ENCODE measurements at regions not wholly inside any gene's neighbourhood (a gene's known extent, or its start where the extent isn't known, plus 50 kb on each side); places are given as distances from the start of the nearest gene placed in this dataset.

DNA sequence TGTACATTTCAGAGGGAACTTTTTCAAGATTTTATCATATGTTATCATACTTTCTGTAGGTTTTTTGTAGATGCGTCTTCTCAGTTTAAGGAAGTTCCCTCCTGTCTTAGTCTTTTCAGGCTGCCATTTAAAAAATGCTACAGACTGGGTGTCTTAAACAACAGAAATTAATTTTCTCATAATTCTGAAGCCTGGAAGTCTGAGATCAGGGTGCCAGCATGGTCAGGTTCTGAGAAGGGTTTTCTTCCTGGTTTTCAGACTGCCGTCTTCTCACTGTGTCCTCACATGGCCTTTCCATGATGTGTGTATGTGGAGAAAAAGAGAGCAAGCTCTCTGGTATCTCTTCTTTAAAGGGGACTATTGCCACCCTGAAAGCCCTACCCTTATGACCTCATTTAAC is 189.9 kb upstream of the SOX2 start (continued):
- TF ChIP-seq NR2F2 (IDR thresholded peaks at IDR 0.05) (no peak), HNF4A (conservative IDR thresholded peaks at IDR 0.05) (no peak), YY1 (IDR thresholded peaks at IDR 0.05) (no peak)
- TF ChIP-seq, protein P1, sequence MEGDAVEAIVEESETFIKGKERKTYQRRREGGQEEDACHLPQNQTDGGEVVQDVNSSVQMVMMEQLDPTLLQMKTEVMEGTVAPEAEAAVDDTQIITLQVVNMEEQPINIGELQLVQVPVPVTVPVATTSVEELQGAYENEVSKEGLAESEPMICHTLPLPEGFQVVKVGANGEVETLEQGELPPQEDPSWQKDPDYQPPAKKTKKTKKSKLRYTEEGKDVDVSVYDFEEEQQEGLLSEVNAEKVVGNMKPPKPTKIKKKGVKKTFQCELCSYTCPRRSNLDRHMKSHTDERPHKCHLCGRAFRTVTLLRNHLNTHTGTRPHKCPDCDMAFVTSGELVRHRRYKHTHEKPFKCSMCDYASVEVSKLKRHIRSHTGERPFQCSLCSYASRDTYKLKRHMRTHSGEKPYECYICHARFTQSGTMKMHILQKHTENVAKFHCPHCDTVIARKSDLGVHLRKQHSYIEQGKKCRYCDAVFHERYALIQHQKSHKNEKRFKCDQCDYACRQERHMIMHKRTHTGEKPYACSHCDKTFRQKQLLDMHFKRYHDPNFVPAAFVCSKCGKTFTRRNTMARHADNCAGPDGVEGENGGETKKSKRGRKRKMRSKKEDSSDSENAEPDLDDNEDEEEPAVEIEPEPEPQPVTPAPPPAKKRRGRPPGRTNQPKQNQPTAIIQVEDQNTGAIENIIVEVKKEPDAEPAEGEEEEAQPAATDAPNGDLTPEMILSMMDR (IDR thresholded peaks at IDR 0.05; ENCODE audit: low read depth, low read length, missing input control), result no peak

DNA sequence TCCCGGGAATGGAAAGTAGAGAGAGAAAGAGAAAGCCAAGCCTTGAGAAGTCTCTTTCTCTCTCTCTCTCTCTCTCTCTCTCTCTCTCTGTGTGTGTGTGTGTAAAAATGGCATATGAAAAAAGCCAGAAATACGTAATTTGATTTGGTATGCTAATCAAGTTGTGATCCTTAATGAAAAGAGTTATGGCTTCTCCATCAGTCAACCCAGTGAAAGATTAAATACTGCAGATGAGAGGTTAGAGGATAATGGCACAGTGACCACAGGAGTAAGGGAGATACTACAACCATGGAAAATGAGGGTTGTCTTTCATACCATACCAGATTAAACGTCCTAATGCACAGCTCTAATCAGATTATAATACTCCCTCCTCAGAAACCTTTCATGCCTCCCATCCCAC is 193.5 kb upstream of the SOX2 start:
- H3K9ac ChIP-seq (ENCODE audit: low read depth in 1 of 2, low read length in 2 of 2), result no peak overlapping the region
- DNase-seq (ENCODE audit: low spot score), result no peak
- H3K27me3 ChIP-seq (ENCODE audit: control insufficient read depth in 4 of 4, insufficient read depth in 4 of 4, low read length in 3 of 4), result no peaks in the 10 kb centered on the region
- H3K27ac ChIP-seq (ENCODE audit: low read depth in 1 of 2, low read length in 2 of 2), result no peak overlapping the region
- TF ChIP-seq FOXA2 (IDR thresholded peaks at IDR 0.05), result no peak
- TF ChIP-seq, protein P2, sequence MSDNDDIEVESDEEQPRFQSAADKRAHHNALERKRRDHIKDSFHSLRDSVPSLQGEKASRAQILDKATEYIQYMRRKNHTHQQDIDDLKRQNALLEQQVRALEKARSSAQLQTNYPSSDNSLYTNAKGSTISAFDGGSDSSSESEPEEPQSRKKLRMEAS (IDR thresholded peaks at IDR 0.05), result no peak
- TF ChIP-seq RAD21 (IDR thresholded peaks at IDR 0.05), result no peak
- TF ChIP-seq FOXA1 (IDR thresholded peaks at IDR 0.05), result no peak
- TF ChIP-seq, protein P3, sequence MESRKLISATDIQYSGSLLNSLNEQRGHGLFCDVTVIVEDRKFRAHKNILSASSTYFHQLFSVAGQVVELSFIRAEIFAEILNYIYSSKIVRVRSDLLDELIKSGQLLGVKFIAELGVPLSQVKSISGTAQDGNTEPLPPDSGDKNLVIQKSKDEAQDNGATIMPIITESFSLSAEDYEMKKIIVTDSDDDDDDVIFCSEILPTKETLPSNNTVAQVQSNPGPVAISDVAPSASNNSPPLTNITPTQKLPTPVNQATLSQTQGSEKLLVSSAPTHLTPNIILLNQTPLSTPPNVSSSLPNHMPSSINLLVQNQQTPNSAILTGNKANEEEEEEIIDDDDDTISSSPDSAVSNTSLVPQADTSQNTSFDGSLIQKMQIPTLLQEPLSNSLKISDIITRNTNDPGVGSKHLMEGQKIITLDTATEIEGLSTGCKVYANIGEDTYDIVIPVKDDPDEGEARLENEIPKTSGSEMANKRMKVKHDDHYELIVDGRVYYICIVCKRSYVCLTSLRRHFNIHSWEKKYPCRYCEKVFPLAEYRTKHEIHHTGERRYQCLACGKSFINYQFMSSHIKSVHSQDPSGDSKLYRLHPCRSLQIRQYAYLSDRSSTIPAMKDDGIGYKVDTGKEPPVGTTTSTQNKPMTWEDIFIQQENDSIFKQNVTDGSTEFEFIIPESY (IDR thresholded peaks at IDR 0.05), result no peak
- no peak for TF ChIP-seq RXRA (IDR thresholded peaks at IDR 0.05)
- no peak for TF ChIP-seq GABPA (IDR thresholded peaks at IDR 0.05 in 1 of 2, conservative IDR thresholded peaks at IDR 0.05 in 1 of 2)
- TF ChIP-seq, protein P4, sequence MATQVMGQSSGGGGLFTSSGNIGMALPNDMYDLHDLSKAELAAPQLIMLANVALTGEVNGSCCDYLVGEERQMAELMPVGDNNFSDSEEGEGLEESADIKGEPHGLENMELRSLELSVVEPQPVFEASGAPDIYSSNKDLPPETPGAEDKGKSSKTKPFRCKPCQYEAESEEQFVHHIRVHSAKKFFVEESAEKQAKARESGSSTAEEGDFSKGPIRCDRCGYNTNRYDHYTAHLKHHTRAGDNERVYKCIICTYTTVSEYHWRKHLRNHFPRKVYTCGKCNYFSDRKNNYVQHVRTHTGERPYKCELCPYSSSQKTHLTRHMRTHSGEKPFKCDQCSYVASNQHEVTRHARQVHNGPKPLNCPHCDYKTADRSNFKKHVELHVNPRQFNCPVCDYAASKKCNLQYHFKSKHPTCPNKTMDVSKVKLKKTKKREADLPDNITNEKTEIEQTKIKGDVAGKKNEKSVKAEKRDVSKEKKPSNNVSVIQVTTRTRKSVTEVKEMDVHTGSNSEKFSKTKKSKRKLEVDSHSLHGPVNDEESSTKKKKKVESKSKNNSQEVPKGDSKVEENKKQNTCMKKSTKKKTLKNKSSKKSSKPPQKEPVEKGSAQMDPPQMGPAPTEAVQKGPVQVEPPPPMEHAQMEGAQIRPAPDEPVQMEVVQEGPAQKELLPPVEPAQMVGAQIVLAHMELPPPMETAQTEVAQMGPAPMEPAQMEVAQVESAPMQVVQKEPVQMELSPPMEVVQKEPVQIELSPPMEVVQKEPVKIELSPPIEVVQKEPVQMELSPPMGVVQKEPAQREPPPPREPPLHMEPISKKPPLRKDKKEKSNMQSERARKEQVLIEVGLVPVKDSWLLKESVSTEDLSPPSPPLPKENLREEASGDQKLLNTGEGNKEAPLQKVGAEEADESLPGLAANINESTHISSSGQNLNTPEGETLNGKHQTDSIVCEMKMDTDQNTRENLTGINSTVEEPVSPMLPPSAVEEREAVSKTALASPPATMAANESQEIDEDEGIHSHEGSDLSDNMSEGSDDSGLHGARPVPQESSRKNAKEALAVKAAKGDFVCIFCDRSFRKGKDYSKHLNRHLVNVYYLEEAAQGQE (IDR thresholded peaks at IDR 0.05), result no peak
- TF ChIP-seq TAF1 (conservative IDR thresholded peaks at IDR 0.05), result no peak
- TF ChIP-seq JUND (IDR thresholded peaks at IDR 0.05), result no peak
- TF ChIP-seq EGR1 (IDR thresholded peaks at IDR 0.05; ENCODE audit: low read depth in 2 of 2), result no peak
- no peak for TF ChIP-seq HNF4G (IDR thresholded peaks at IDR 0.05)
- TF ChIP-seq YY1 (IDR thresholded peaks at IDR 0.05), result no peak
- H3K4me3 ChIP-seq (ENCODE audit: low read depth in 1 of 3, low read length in 3 of 3), result no peak overlapping the region
- H3K4me1 ChIP-seq (ENCODE audit: control insufficient read depth in 4 of 4, insufficient read depth in 4 of 4, low read length in 3 of 4), result no peaks in the 10 kb centered on the region
- 70% methylated on average over 3 of the region's 3 CpGs for WGBS
- H3K36me3 ChIP-seq (ENCODE audit: control insufficient read depth in 4 of 4, insufficient read depth in 3 of 4, low read depth in 1 of 4, low read length in 3 of 4), result no peaks in the 10 kb centered on the region
- H3K9me3 ChIP-seq (ENCODE audit: control insufficient read depth in 4 of 4, low read length in 3 of 4), result no peaks in the 10 kb centered on the region
